AG10803 (cell line): ENCODE measurements at regions not wholly inside any gene's neighbourhood (a gene's known extent, or its start where the extent isn't known, plus 50 kb on each side); places are given as distances from the start of the nearest gene placed in this dataset.

ENCODE experiments used
- DNase-seq: peaks from one replicate; pipeline ENCODE4 v3.0.0; 2010; ENCODE audit warnings: low read depth
- H3K4me3 ChIP-seq: 2 replicates; pipeline ENCODE4 v1.5.1; 2011; ENCODE audit warnings: mild to moderate bottlenecking, low read length, control low read depth
- CTCF ChIP-seq: conservative IDR thresholded peaks from 2 replicates; pipeline ENCODE4 v1.5.1; 2011; ENCODE audit warnings: mild to moderate bottlenecking, low read length, control low read depth, inconsistent platforms

- DNase-seq, result no peak
- H3K4me3 ChIP-seq, result no peak overlapping the region
- TF ChIP-seq CTCF, result no peak
Observed at GRCh38 chrX:42944381-42944998, 166.5 kb upstream of the PPP1R2C start.

- no peak overlapping the region for H3K4me3 ChIP-seq
- no peak for DNase-seq
- TF ChIP-seq CTCF, result no peak
Observed at GRCh38 chrX:42946544-42947194, 168.7 kb upstream of the PPP1R2C start.

GRCh38 chrX:42948723-42949657 lies 171.0 kb upstream of the PPP1R2C start:
- TF ChIP-seq CTCF, result no peak
- DNase-seq, result peak; percentile 0
- H3K4me3 ChIP-seq, result no peak overlapping the region

GRCh38 chrX:42951747-42952146 lies 173.8 kb upstream of the PPP1R2C start:
- TF ChIP-seq CTCF, result no peak
- no peak overlapping the region for H3K4me3 ChIP-seq
- no peak for DNase-seq

- no peak overlapping the region for H3K4me3 ChIP-seq
- DNase-seq, result no peak
- no peak for TF ChIP-seq CTCF
Observed at GRCh38 chrX:42952621-42953020, 174.7 kb upstream of the PPP1R2C start.

GRCh38 chrX:42954880-42955279 lies 176.9 kb upstream of the PPP1R2C start:
- DNase-seq, result no peak
- no peak overlapping the region for H3K4me3 ChIP-seq
- TF ChIP-seq CTCF, result no peak
